ENCODE measurements at regions not wholly inside any gene's neighbourhood (a gene's known extent, or its start where the extent isn't known, plus 50 kb on each side); places are given as distances from the start of the nearest gene placed in this dataset.

GRCh38 chr5:10874541-10874940, 113.5 kb upstream of the DAP start (continued):
- TF ChIP-seq CBX8 (IDR thresholded peaks at IDR 0.05; ENCODE audit: borderline replicate concordance, low read depth, low read length): no peak
- TF ChIP-seq BRCA1 (IDR thresholded peaks at IDR 0.05; ENCODE audit: low read depth, low read length): no peak
- no peak for TF ChIP-seq EZH2 (IDR thresholded peaks at IDR 0.05; ENCODE audit: low read depth, low read length, severe bottlenecking)

Data from H1 (cell line).